CD4-positive, alpha-beta memory T cell (primary cell): ENCODE measurements at regions not wholly inside any gene's neighbourhood (a gene's known extent, or its start where the extent isn't known, plus 50 kb on each side); places are given as distances from the start of the nearest gene placed in this dataset.

Experiments
- CTCF ChIA-PET: fragments of 350-600 bp; sonication (Branson Sonifier 250); formaldehyde crosslinking; loops from one replicate; lab custom pipeline; 2021; ENCODE audit warnings: inconsistent platforms; ENCODE audit not compliant: partially characterized antibody; lab: Charles Lee
- POLR2A ChIA-PET: fragments of 350-600 bp; sonication (Branson Sonifier 250); formaldehyde crosslinking; loops from one replicate; lab custom pipeline; 2021; ENCODE audit not compliant: partially characterized antibody; lab: Charles Lee
- DNase-seq, 5 donors: peaks; one replicate each; pipeline versions ENCODE4 v3.0.0 to v3.0.0-alpha.2; 2020 to 2022; ENCODE audit warnings: mixed read lengths in 1 of 5
- H3K27ac ChIP-seq: one replicate; pipeline ENCODE4 v1.7.0; 2013; ENCODE audit warnings: low read depth, low read length
- H3K27me3 ChIP-seq: 2 replicates; pipeline ENCODE4 v1.7.0; 2013; ENCODE audit warnings: mild to moderate bottlenecking, low read length, moderate library complexity; ENCODE audit not compliant: insufficient read depth
- H3K36me3 ChIP-seq: 2 replicates; pipeline ENCODE4 v1.7.0; 2013; ENCODE audit warnings: mild to moderate bottlenecking, low read length, moderate library complexity; ENCODE audit not compliant: insufficient read depth
- H3K4me1 ChIP-seq: 2 replicates; pipeline ENCODE4 v1.7.0; 2013; ENCODE audit warnings: mild to moderate bottlenecking, low read length, moderate library complexity; ENCODE audit not compliant: insufficient read depth
- H3K4me3 ChIP-seq, 2 donors: one replicate each; pipeline ENCODE4 v1.7.0; 2013; ENCODE audit warnings: low read length in 2 of 2, mild to moderate bottlenecking in 1 of 2
- H3K9me3 ChIP-seq, 2 donors: one replicate each; pipeline ENCODE4 v1.7.0; 2013; ENCODE audit warnings: low read length in 2 of 2, control low read depth in 1 of 2; ENCODE audit not compliant: control insufficient read depth in 1 of 2
- H3K27ac Mint-ChIP-seq, 7 donors: one replicate each; pipeline ENCODE4 v1.8.0; 2020 to 2021; ENCODE audit warnings: mixed read lengths in 7 of 7, mild to moderate bottlenecking in 6 of 7, inconsistent platforms in 3 of 7, moderate library complexity in 3 of 7
- H3K27me3 Mint-ChIP-seq, 2 donors: one replicate each; pipeline ENCODE4 v1.8.0; 2020 to 2021; ENCODE audit warnings: mixed read lengths in 2 of 2
- H3K36me3 Mint-ChIP-seq, 2 donors: one replicate each; pipeline ENCODE4 v1.8.0; 2020 to 2021; ENCODE audit warnings: mixed read lengths in 2 of 2, inconsistent platforms in 1 of 2, mild to moderate bottlenecking in 1 of 2
- H3K4me1 Mint-ChIP-seq, 4 donors: one replicate each; pipeline ENCODE4 v1.8.0; 2020 to 2021; ENCODE audit warnings: mixed read lengths in 4 of 4, mild to moderate bottlenecking in 1 of 4
- H3K4me3 Mint-ChIP-seq, 8 donors: one replicate each; pipeline ENCODE4 v1.8.0; 2020 to 2021; ENCODE audit warnings: mixed read lengths in 8 of 8, mild to moderate bottlenecking in 7 of 8, moderate library complexity in 6 of 8, inconsistent platforms in 3 of 8
- H3K9me3 Mint-ChIP-seq, 8 donors: one replicate each; pipeline ENCODE4 v1.8.0; 2020 to 2021; ENCODE audit warnings: mixed read lengths in 8 of 8, mild to moderate bottlenecking in 5 of 8, inconsistent platforms in 3 of 8, moderate library complexity in 1 of 8
- intact Hi-C: fragments of 100-400 bp; cut with micrococcal nuclease; formaldehyde crosslinking; loops from one replicate; pipeline ENCODE4 v1.15.1; 2023

GRCh38 chr20:24304291-24304690 lies 165.1 kb upstream of the SYNDIG1 start:
- H3K27ac Mint-ChIP-seq, result no peak overlapping the region
- no peaks in the 10 kb centered on the region for H3K4me1 Mint-ChIP-seq
- intact Hi-C loops, result no loop called here
- Histone ChIP-seq H3K36me3 (no peaks in the 10 kb centered on the region), H3K27me3 (no peaks in the 10 kb centered on the region), H3K9me3 (no peaks in the 10 kb centered on the region), H3K4me1 (no peaks in the 10 kb centered on the region), H3K27ac (no peak overlapping the region), H3K4me3 (no peak overlapping the region)
- DNase-seq, result no peak
- no peak overlapping the region for H3K4me3 Mint-ChIP-seq
- H3K36me3 Mint-ChIP-seq, result no peaks in the 10 kb centered on the region
- ChIA-PET CTCF (no interaction called here), POLR2A (no interaction called here)
- peaks cover 4 to 6% of the 10 kb centered on the region in 2 donors for H3K27me3 Mint-ChIP-seq
- peaks cover 0 to 3% (median 0%) of the 10 kb centered on the region in 8 donors for H3K9me3 Mint-ChIP-seq

GRCh38 chr20:24303393-24304170 lies 165.8 kb upstream of the SYNDIG1 start:
- Mint-ChIP-seq H3K4me1 (no peaks in the 10 kb centered on the region), H3K36me3 (no peaks in the 10 kb centered on the region), H3K27ac (no peak overlapping the region), H3K9me3 (peaks cover 0 to 3% (median 0%) of the 10 kb centered on the region in 8 donors), H3K4me3 (no peak overlapping the region), H3K27me3 (peaks cover 4 to 7% of the 10 kb centered on the region in 2 donors)
- no peak for DNase-seq
- H3K36me3 ChIP-seq, result no peaks in the 10 kb centered on the region
- H3K27me3 ChIP-seq, result no peaks in the 10 kb centered on the region
- intact Hi-C loops, result no loop called here
- ChIA-PET CTCF (no interaction called here), POLR2A (no interaction called here)
- no peaks in the 10 kb centered on the region for H3K4me1 ChIP-seq
- H3K9me3 ChIP-seq, result no peaks in the 10 kb centered on the region
- no peak overlapping the region for H3K4me3 ChIP-seq
- H3K27ac ChIP-seq, result no peak overlapping the region

DNA sequence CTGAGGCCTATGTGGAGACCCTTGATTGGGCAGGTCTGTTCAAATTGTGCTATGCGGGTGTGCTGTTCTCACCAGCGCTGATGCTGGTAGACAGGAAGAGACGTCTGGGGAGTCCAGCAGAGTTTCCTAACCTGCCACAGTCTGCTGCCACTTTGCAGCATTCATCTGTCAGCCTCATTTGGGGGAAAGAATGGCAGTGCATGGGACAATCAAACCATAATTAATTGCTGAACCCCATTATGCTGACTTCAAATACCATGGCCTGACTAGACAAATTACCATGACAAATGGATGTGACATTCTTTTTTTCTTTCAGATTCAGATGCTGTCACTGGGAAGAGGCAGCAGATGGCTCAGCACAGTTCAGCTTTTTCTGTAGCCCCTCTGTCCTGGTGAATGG lies 171.4 kb upstream of the SYNDIG1 start:
- peaks cover 1 to 4% of the 10 kb centered on the region in 2 donors for H3K27me3 Mint-ChIP-seq
- H3K4me1 ChIP-seq, result no peaks in the 10 kb centered on the region
- no peaks in the 10 kb centered on the region for H3K36me3 ChIP-seq
- H3K4me3 ChIP-seq, result no peak overlapping the region
- POLR2A ChIA-PET, result no interaction called here
- CTCF ChIA-PET, result no interaction called here
- no peaks in the 10 kb centered on the region for H3K27me3 ChIP-seq
- no peak overlapping the region for H3K27ac ChIP-seq
- peaks cover 0 to 3% (median 0%) of the 10 kb centered on the region in 8 donors for H3K9me3 Mint-ChIP-seq
- no peaks in the 10 kb centered on the region for H3K36me3 Mint-ChIP-seq
- no peak overlapping the region for H3K27ac Mint-ChIP-seq
- H3K4me3 Mint-ChIP-seq, result no peak overlapping the region
- H3K9me3 ChIP-seq, result no peaks in the 10 kb centered on the region
- H3K4me1 Mint-ChIP-seq, result no peaks in the 10 kb centered on the region
- no peak for DNase-seq
- intact Hi-C loops, result no loop called here

DNA sequence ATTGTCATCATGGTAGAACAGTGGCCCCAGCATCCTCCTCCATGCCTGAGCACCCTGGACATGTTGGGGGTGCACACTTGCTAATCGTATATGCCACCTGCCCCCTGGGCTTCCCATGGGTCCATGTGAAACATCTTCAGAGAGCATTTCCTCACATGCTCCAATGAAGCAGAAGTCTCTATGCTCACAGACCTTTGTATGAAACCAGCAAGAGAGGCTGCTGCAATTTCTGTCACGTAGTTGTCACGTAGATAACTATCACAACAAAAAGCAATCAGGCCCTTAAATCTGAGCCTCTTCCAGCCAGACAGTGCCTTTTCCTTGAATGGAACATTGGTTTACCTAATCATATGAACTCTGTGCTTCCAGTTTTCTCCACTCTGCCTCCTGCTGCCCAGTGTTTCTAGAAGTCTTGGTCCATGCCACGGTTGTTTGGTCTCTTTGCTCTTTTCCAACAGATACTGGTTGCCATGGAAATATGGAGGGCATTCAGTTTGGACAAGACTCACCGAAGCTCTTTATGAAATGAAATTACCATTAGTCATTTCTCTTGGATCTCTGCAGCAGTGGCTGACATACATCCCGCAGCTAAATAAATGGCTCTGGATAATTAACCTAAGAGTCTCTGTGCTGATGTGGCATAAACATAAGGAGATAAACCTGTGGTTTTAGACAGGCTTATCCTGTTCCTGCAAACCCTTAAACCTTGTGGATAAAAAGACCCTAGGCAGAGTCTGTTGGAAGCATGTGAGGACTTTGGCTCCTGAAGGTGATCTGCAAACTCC lies 172.8 kb upstream of the SYNDIG1 start:
- Mint-ChIP-seq H3K4me3 (no peak overlapping the region), H3K36me3 (no peaks in the 10 kb centered on the region), H3K27me3 (peaks cover 1 to 4% of the 10 kb centered on the region in 2 donors), H3K27ac (no peak overlapping the region), H3K9me3 (peaks cover 0 to 2% (median 0%) of the 10 kb centered on the region in 8 donors), H3K4me1 (no peaks in the 10 kb centered on the region)
- H3K27me3 ChIP-seq, result no peaks in the 10 kb centered on the region
- H3K9me3 ChIP-seq, result no peaks in the 10 kb centered on the region
- POLR2A ChIA-PET, result no interaction called here
- CTCF ChIA-PET, result no interaction called here
- DNase-seq, result no peak
- H3K36me3 ChIP-seq, result no peaks in the 10 kb centered on the region
- no peak overlapping the region for H3K4me3 ChIP-seq
- no peaks in the 10 kb centered on the region for H3K4me1 ChIP-seq
- no peak overlapping the region for H3K27ac ChIP-seq
- intact Hi-C loops, result no loop called here

DNA sequence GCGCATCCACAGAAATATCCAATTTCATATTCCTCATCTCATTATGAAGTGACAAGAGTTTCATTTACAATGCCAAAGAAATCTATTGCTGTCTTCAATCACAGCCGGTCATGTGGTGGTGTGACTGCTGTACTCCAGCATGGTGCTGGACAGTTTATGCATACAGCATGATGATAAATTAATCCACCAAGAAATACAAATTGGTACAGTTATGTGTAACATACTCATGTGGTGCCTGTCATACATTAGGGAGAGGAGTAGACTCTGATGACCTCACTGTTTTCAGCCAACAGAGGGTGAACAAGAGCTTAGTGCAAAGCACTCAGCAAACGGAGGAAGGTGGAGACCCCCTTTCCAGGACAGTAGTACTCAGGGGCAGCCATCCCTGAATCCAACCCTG lies 178.4 kb upstream of the SYNDIG1 start:
- no peak overlapping the region for H3K27ac Mint-ChIP-seq
- no peak for DNase-seq

GRCh38 chr20:24289737-24290481 lies 179.5 kb upstream of the SYNDIG1 start:
- Mint-ChIP-seq H3K27me3 (no peaks in the 10 kb centered on the region), H3K4me1 (peaks cover 5 to 15% (median 8%) of the 10 kb centered on the region in 4 donors), H3K27ac (no peak overlapping the region), H3K4me3 (peak overlapping the region in 3 of 8 donors; percentile 4 to 60 (median 37)), H3K36me3 (no peaks in the 10 kb centered on the region), H3K9me3 (peaks cover 0 to 4% (median 2%) of the 10 kb centered on the region in 8 donors)
- H3K4me1 ChIP-seq, result no peaks in the 10 kb centered on the region
- no peak for DNase-seq
- ChIA-PET CTCF (no interaction called here), POLR2A (no interaction called here)
- intact Hi-C loops, result no loop called here
- no peaks in the 10 kb centered on the region for H3K27me3 ChIP-seq
- no peaks in the 10 kb centered on the region for H3K9me3 ChIP-seq
- no peak overlapping the region for H3K4me3 ChIP-seq
- no peak overlapping the region for H3K27ac ChIP-seq
- no peaks in the 10 kb centered on the region for H3K36me3 ChIP-seq

More for the DNA sequence above, 178.4 kb upstream of the SYNDIG1 start:
- H3K36me3 ChIP-seq, result no peaks in the 10 kb centered on the region
- no peaks in the 10 kb centered on the region for H3K27me3 ChIP-seq
- no peaks in the 10 kb centered on the region for H3K9me3 ChIP-seq
- no peak overlapping the region for H3K27ac ChIP-seq
- ChIA-PET POLR2A (no interaction called here), CTCF (no interaction called here)
- H3K4me3 Mint-ChIP-seq, result no peak overlapping the region
- intact Hi-C loops, result no loop called here
- H3K36me3 Mint-ChIP-seq, result no peaks in the 10 kb centered on the region
- H3K4me3 ChIP-seq, result no peak overlapping the region
- H3K4me1 Mint-ChIP-seq, result peaks cover 5 to 15% (median 8%) of the 10 kb centered on the region in 4 donors
- peaks cover 0 to 2% of the 10 kb centered on the region in 2 donors for H3K27me3 Mint-ChIP-seq
- H3K4me1 ChIP-seq, result no peaks in the 10 kb centered on the region
- H3K9me3 Mint-ChIP-seq, result peaks cover 0 to 3% (median 2%) of the 10 kb centered on the region in 8 donors

DNA sequence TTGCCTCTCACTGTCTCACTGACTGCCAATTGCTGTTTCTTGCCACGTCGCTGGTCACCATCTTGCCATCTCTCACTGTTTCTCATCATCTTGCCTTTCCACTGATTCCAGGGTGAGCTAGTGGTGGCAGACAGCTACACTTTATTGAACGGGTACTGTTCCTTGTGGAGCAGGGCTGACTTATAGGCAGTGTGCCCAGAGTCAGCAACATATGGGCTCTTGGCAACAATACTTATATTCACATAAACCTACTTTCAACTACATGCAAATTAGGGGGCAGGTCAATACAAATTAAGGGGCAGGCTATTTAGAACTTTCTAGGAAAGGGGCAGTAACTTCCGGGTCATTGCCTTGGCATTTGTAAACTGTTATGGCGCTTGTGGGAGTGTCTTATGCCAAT lies 186.2 kb upstream of the SYNDIG1 start:
- no peaks in the 10 kb centered on the region for H3K4me1 Mint-ChIP-seq
- POLR2A ChIA-PET, result no interaction called here
- Histone ChIP-seq H3K9me3 (no peaks in the 10 kb centered on the region), H3K36me3 (no peaks in the 10 kb centered on the region), H3K27me3 (no peaks in the 10 kb centered on the region), H3K27ac (no peak overlapping the region), H3K4me3 (no peak overlapping the region), H3K4me1 (no peaks in the 10 kb centered on the region)
- H3K9me3 Mint-ChIP-seq, result peaks cover 0 to 6% (median 0%) of the 10 kb centered on the region in 8 donors
- H3K27me3 Mint-ChIP-seq, result peaks cover 0 to 3% of the 10 kb centered on the region in 2 donors
- no peak overlapping the region for H3K27ac Mint-ChIP-seq
- no peaks in the 10 kb centered on the region for H3K36me3 Mint-ChIP-seq
- CTCF ChIA-PET, result no interaction called here
- no peak overlapping the region for H3K4me3 Mint-ChIP-seq
- intact Hi-C loops, result no loop called here
- no peak for DNase-seq
